Neural cell (in vitro differentiated cells): ENCODE measurements at regions not wholly inside any gene's neighbourhood (a gene's known extent, or its start where the extent isn't known, plus 50 kb on each side); places are given as distances from the start of the nearest gene placed in this dataset.

ENCODE experiments used
- H2AFZ ChIP-seq: fragments of 200-600, 300-800 bp; sonication (generic), shearing (Covaris generic); 2 replicates; pipeline ENCODE4 v1.6.0; 2014; ENCODE audit warnings: low read depth, mild to moderate bottlenecking, antibody characterized with exemption, low read length, moderate library complexity
- H3F3A ChIP-seq: fragments of 200-600 bp; shearing (Covaris generic); 2 replicates; pipeline ENCODE4 v1.6.1; 2016; ENCODE audit warnings: mild to moderate bottlenecking, moderate library complexity, mixed read lengths, antibody characterized with exemption, low read length; ENCODE audit not compliant: insufficient read depth, poor library complexity, severe bottlenecking
- H3K27ac ChIP-seq: fragments of 200-600, 300-800 bp; sonication (generic), shearing (Covaris generic); 2 replicates; pipeline ENCODE4 v1.5.1; 2014; ENCODE audit warnings: mild to moderate bottlenecking, low read length, moderate library complexity
- H3K27me3 ChIP-seq: fragments of 300-800, 200-600 bp; sonication (generic), shearing (Covaris generic); 2 replicates; pipeline ENCODE4 v1.6.0; 2014; ENCODE audit warnings: mild to moderate bottlenecking, low read depth, low read length, moderate library complexity; ENCODE audit not compliant: insufficient read depth
- H3K36me3 ChIP-seq: fragments of 300-800, 200-600 bp; sonication (generic), shearing (Covaris generic); 2 replicates; pipeline ENCODE4 v1.5.1; 2014; ENCODE audit warnings: mild to moderate bottlenecking, antibody characterized with exemption, low read length, moderate library complexity; ENCODE audit not compliant: insufficient read depth
- H3K4me2 ChIP-seq: fragments of 300-800, 200-600 bp; sonication (generic), shearing (Covaris generic); 2 replicates; pipeline ENCODE4 v1.6.0; 2014; ENCODE audit warnings: mild to moderate bottlenecking, low read length
- H3K4me3 ChIP-seq: fragments of 300-800, 200-600 bp; sonication (generic), shearing (Covaris generic); 2 replicates; pipeline ENCODE4 v1.5.1; 2014; ENCODE audit warnings: mild to moderate bottlenecking, low read length, moderate library complexity
- H3K79me2 ChIP-seq: fragments of 200-600 bp; shearing (Covaris generic); replicated peaks from 2 replicates; pipeline ENCODE4 v1.6.0; 2014; ENCODE audit warnings: mild to moderate bottlenecking, low read length, moderate library complexity; ENCODE audit not compliant: insufficient read depth
- H3K9ac ChIP-seq: fragments of 300-800, 200-600 bp; sonication (generic), shearing (Covaris generic); 2 replicates; pipeline ENCODE4 v1.6.1; 2016; ENCODE audit warnings: mild to moderate bottlenecking, low read length, mixed read lengths
- H3K9me2 ChIP-seq: fragments of 200-600 bp; shearing (Covaris generic); 2 replicates; pipeline ENCODE4 v1.6.1; 2016; ENCODE audit warnings: mild to moderate bottlenecking, low read length, mixed read lengths; ENCODE audit not compliant: insufficient read depth
- H3K9me3 ChIP-seq: fragments of 200-600, 300-800 bp; sonication (generic), shearing (Covaris generic); 2 replicates; pipeline ENCODE4 v1.6.1; 2016; ENCODE audit warnings: mild to moderate bottlenecking, mixed run types, low read length, moderate library complexity, mixed read lengths
- H4K20me1 ChIP-seq: fragments of 200-600 bp; shearing (Covaris generic); 2 replicates; pipeline ENCODE4 v1.6.1; 2016; ENCODE audit warnings: mild to moderate bottlenecking, mixed run types; ENCODE audit not compliant: insufficient read depth
- EP300 ChIP-seq: fragments of 450-650 bp; conservative IDR thresholded peaks from 2 replicates; pipeline ENCODE4 v1.6.1; 2014; ENCODE audit warnings: antibody characterized with exemption, mild to moderate bottlenecking, moderate library complexity; ENCODE audit not compliant: poor library complexity, severe bottlenecking
- EZH2 ChIP-seq: fragments of 200-600, 300-800 bp; shearing (Covaris generic), sonication (generic); IDR thresholded peaks from 2 replicates; pipeline ENCODE4 v1.6.1; 2014; ENCODE audit warnings: antibody characterized with exemption, low read length, borderline replicate concordance, mild to moderate bottlenecking; ENCODE audit not compliant: insufficient read depth, poor library complexity, severe bottlenecking
- MXI1 ChIP-seq: fragments of 450-650 bp; conservative IDR thresholded peaks from 2 replicates; pipeline ENCODE4 v1.6.1; 2014; ENCODE audit warnings: antibody characterized with exemption, mild to moderate bottlenecking; ENCODE audit not compliant: poor library complexity, severe bottlenecking
- POLR2AphosphoS5 ChIP-seq: IDR thresholded peaks from 2 replicates; pipeline ENCODE4 v1.6.1; 2012
- RAD21 ChIP-seq: fragments of 450-650 bp; conservative IDR thresholded peaks from 2 replicates; pipeline ENCODE4 v1.6.1; 2014; ENCODE audit warnings: antibody characterized with exemption, mild to moderate bottlenecking, moderate library complexity
- REST ChIP-seq: IDR thresholded peaks from 2 replicates; pipeline ENCODE4 v1.6.1; 2012; ENCODE audit warnings: borderline replicate concordance
- SMC3 ChIP-seq: fragments of 450-650 bp; conservative IDR thresholded peaks from 2 replicates; pipeline ENCODE4 v1.6.1; 2014; ENCODE audit warnings: antibody characterized with exemption, mild to moderate bottlenecking, moderate library complexity; ENCODE audit not compliant: poor library complexity
- TAF1 ChIP-seq: IDR thresholded peaks from 2 replicates; pipeline ENCODE4 v1.6.1; 2012; ENCODE audit warnings: low read depth
- TF ChIP-seq, protein P1 (sequence below): fragments of 450-650 bp; IDR thresholded peaks from 2 replicates; pipeline ENCODE4 v1.5.1; 2014; ENCODE audit warnings: antibody characterized with exemption, mild to moderate bottlenecking, moderate library complexity; ENCODE audit not compliant: poor library complexity, severe bottlenecking

DNA sequence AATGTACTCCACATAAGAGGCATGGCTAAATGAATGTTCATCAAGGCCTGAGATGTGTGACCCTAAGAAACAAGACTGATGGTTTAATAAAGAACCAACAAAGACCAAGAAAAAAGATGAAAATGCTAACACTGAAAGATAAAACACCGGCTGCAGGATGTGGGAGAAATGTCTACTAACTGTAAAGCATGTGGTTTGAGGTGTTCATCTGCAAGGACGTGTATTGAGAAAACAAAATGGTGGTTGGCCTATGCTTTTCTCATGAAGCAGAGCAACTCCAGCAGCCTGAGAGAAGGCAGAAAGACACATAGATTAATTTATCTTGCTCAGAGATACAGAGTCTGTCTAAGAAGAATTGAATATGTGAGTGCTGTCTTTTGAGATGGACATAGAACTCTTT is 109.3 kb downstream of the KDR start:
- no peaks in the 10 kb centered on the region for H3K9me3 ChIP-seq
- no peaks in the 10 kb centered on the region for H4K20me1 ChIP-seq
- no peaks in the 10 kb centered on the region for H3K79me2 ChIP-seq
- TF ChIP-seq SMC3 (no peak), EZH2 (no peak), REST (no peak), RAD21 (no peak), EP300 (no peak), MXI1 (no peak), POLR2AphosphoS5 (no peak), TAF1 (no peak)
- TF ChIP-seq, protein P1, sequence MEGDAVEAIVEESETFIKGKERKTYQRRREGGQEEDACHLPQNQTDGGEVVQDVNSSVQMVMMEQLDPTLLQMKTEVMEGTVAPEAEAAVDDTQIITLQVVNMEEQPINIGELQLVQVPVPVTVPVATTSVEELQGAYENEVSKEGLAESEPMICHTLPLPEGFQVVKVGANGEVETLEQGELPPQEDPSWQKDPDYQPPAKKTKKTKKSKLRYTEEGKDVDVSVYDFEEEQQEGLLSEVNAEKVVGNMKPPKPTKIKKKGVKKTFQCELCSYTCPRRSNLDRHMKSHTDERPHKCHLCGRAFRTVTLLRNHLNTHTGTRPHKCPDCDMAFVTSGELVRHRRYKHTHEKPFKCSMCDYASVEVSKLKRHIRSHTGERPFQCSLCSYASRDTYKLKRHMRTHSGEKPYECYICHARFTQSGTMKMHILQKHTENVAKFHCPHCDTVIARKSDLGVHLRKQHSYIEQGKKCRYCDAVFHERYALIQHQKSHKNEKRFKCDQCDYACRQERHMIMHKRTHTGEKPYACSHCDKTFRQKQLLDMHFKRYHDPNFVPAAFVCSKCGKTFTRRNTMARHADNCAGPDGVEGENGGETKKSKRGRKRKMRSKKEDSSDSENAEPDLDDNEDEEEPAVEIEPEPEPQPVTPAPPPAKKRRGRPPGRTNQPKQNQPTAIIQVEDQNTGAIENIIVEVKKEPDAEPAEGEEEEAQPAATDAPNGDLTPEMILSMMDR = no peak
- H3K27me3 ChIP-seq = no peaks in the 10 kb centered on the region
- no peaks in the 10 kb centered on the region for H3K9me2 ChIP-seq
- H3K4me3 ChIP-seq = no peak overlapping the region
- H3K9ac ChIP-seq = no peak overlapping the region
- no peak overlapping the region for H3K4me2 ChIP-seq
- no peak overlapping the region for H2AFZ ChIP-seq
- no peaks in the 10 kb centered on the region for H3F3A ChIP-seq
- H3K36me3 ChIP-seq = no peaks in the 10 kb centered on the region
- no peak overlapping the region for H3K27ac ChIP-seq

DNA sequence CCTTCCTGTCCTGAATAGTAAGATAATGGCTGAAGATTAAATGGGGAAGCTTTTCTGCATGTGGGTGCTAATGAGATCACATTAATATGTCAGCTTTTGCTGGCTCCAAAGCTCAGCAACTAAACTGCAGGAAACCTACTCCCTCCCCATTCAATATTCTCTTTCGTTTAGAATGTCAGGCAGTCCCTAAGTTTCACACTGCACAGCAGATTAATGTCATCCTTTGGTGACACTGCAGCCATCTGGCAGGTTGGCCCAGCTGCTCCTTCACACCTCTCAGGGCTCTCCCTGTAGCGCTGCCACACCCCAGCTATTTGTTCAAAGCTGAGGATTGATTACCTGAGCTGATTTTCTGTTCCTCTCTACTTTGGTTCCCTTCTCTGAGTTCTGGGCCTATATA is 110.5 kb downstream of the KDR start:
- no peak overlapping the region for H3K4me2 ChIP-seq
- no peak overlapping the region for H3K27ac ChIP-seq
- H2AFZ ChIP-seq = no peak overlapping the region

More for the DNA sequence above, 110.5 kb downstream of the KDR start:
- no peaks in the 10 kb centered on the region for H3K36me3 ChIP-seq
- no peaks in the 10 kb centered on the region for H4K20me1 ChIP-seq
- H3K4me3 ChIP-seq = no peak overlapping the region
- H3K79me2 ChIP-seq = no peaks in the 10 kb centered on the region
- no peaks in the 10 kb centered on the region for H3K9me3 ChIP-seq
- H3K9ac ChIP-seq = no peak overlapping the region
- no peaks in the 10 kb centered on the region for H3F3A ChIP-seq
- no peaks in the 10 kb centered on the region for H3K9me2 ChIP-seq
- H3K27me3 ChIP-seq = no peaks in the 10 kb centered on the region
- TF ChIP-seq EP300 = no peak
- TF ChIP-seq RAD21 = no peak
- no peak for TF ChIP-seq POLR2AphosphoS5
- no peak for TF ChIP-seq TAF1
- no peak for TF ChIP-seq REST
